ENCODE measurements at regions not wholly inside any gene's neighbourhood (a gene's known extent, or its start where the extent isn't known, plus 50 kb on each side); places are given as distances from the start of the nearest gene placed in this dataset.

- ATAC-seq = no peak
- H3K4me3 ChIP-seq (ENCODE audit: low read depth in 2 of 2, low read length in 2 of 2) = no peak overlapping the region
- intact Hi-C loops (cut with micrococcal nuclease; ENCODE audit: unreplicated experiment) = no loop called here
- no peaks in the 10 kb centered on the region for H3K27me3 ChIP-seq (ENCODE audit: control insufficient read depth, insufficient read depth, low read length)
- H3K27ac ChIP-seq (ENCODE audit: low read length) = no peak overlapping the region
- TF ChIP-seq CTCF (IDR thresholded peaks at IDR 0.05) (no peak), SIN3A (IDR thresholded peaks at IDR 0.05; ENCODE audit: borderline replicate concordance, insufficient read depth, low read depth, low read length) (no peak), TCF7L2 (IDR thresholded peaks at IDR 0.05; ENCODE audit: low read depth, low read length) (no peak), POLR2AphosphoS5 (IDR thresholded peaks at IDR 0.05; ENCODE audit: low read depth, low read length) (no peak)
- TF ChIP-seq, protein P1, sequence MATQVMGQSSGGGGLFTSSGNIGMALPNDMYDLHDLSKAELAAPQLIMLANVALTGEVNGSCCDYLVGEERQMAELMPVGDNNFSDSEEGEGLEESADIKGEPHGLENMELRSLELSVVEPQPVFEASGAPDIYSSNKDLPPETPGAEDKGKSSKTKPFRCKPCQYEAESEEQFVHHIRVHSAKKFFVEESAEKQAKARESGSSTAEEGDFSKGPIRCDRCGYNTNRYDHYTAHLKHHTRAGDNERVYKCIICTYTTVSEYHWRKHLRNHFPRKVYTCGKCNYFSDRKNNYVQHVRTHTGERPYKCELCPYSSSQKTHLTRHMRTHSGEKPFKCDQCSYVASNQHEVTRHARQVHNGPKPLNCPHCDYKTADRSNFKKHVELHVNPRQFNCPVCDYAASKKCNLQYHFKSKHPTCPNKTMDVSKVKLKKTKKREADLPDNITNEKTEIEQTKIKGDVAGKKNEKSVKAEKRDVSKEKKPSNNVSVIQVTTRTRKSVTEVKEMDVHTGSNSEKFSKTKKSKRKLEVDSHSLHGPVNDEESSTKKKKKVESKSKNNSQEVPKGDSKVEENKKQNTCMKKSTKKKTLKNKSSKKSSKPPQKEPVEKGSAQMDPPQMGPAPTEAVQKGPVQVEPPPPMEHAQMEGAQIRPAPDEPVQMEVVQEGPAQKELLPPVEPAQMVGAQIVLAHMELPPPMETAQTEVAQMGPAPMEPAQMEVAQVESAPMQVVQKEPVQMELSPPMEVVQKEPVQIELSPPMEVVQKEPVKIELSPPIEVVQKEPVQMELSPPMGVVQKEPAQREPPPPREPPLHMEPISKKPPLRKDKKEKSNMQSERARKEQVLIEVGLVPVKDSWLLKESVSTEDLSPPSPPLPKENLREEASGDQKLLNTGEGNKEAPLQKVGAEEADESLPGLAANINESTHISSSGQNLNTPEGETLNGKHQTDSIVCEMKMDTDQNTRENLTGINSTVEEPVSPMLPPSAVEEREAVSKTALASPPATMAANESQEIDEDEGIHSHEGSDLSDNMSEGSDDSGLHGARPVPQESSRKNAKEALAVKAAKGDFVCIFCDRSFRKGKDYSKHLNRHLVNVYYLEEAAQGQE (IDR thresholded peaks at IDR 0.05; ENCODE audit: insufficient read depth in 1 of 2, low read depth in 2 of 2, low read length in 1 of 2) = no peak
- H3K4me1 ChIP-seq (ENCODE audit: control insufficient read depth, insufficient read depth, low read length) = no peaks in the 10 kb centered on the region
- ChIA-PET POLR2A (interaction anchor here (0.9 kb wide), 1 partner anchor 11 kb away, joined by 6 read pairs; no protein-coding TSS in a partner anchor), CTCF (no interaction called here)
- BruUV-seq (replicated peaks) = no TSS peak
- no peaks in the 10 kb centered on the region for H3K36me3 ChIP-seq (ENCODE audit: control insufficient read depth, insufficient read depth, low read length)
- DNase-seq (ENCODE audit: low read depth, low spot score) = no peak
- in situ Hi-C loops (cut with HindIII; ENCODE audit: low pct_unique_long_range_greater_than_20kb, low sequenced_read_pairs) = no loop called here
- no peaks in the 10 kb centered on the region for H3K9me3 ChIP-seq (ENCODE audit: control insufficient read depth, insufficient read depth, low read depth, low read length)
Measured at GRCh38 chr1:201676641-201677040, 137.7 kb downstream of the NAV1 start.

DNA sequence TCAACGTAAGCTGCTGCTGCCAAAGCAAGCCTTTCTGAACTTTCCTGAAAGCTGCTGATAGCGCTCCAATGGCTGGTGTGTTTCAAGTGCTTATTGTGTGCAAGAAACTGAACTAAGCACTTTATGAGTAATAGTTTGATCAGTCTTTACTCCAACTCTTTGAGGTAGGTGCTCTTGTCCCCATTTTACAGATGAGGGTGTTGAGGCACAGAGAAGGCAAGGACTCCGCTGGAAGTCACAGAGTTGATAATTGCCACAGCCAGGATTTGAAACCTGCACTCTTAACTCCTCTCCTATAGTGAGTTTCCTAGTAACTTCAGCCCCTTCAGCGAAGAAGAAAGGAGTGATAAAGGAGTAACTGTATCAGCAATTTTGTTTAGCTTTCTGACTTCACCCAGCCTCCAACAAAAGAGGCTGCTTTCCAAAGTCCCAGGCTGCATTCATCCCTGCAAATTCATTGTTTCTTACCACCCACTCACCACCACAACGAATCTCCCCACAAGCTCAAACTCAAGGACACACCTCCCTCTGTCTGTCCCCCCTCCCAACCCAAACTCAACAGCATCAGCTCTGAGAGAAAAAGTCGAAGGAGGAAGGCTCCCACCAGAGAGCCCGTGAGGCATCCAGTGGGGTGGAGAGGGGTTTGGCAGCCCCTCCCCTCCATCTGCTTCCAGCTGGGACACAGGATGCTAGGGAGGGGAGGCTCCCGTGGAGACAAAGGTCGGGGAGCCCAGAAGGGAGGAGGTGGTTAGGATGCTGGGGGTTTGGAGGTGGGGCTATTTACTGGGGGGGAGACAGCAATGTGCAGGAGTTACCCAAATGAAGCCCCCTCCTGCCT is 139.6 kb downstream of the NAV1 start:
- no peak for ATAC-seq
- Histone ChIP-seq H3K4me1 (ENCODE audit: control insufficient read depth, insufficient read depth, low read length) (no peaks in the 10 kb centered on the region), H3K36me3 (ENCODE audit: control insufficient read depth, insufficient read depth, low read length) (no peaks in the 10 kb centered on the region), H3K27ac (ENCODE audit: low read length) (no peak overlapping the region), H3K4me3 (ENCODE audit: low read depth in 2 of 2, low read length in 2 of 2) (no peak overlapping the region), H3K9me3 (ENCODE audit: control insufficient read depth, insufficient read depth, low read depth, low read length) (no peaks in the 10 kb centered on the region), H3K27me3 (ENCODE audit: control insufficient read depth, insufficient read depth, low read length) (no peaks in the 10 kb centered on the region)
- DNase-seq (ENCODE audit: low read depth, low spot score) = no peak
- TF ChIP-seq CTCF (IDR thresholded peaks at IDR 0.05) = no peak
- in situ Hi-C loops (cut with HindIII; ENCODE audit: low pct_unique_long_range_greater_than_20kb, low sequenced_read_pairs) = no loop called here
- ChIA-PET CTCF (interaction anchor here (0.6 kb wide), 1 partner anchor 214 kb away, joined by 3 read pairs; no protein-coding TSS in a partner anchor), POLR2A (interaction anchor here (0.6 kb wide), 1 partner anchor 88 kb away, joined by 3 read pairs; no protein-coding TSS in a partner anchor)
- no TSS peak for BruUV-seq (replicated peaks)
- intact Hi-C loops (cut with micrococcal nuclease; ENCODE audit: unreplicated experiment) = no loop called here
